Smooth muscle cell (in vitro differentiated cells): ENCODE measurements at regions not wholly inside any gene's neighbourhood (a gene's known extent, or its start where the extent isn't known, plus 50 kb on each side); places are given as distances from the start of the nearest gene placed in this dataset.
"Not testable (repeated sequence)": the region's sequence is repeated elsewhere in the genome, so short reads cannot be mapped to it uniquely, and the experiment has no call there.

Experiments used
- DNase-seq: peaks from one replicate; lab custom pipeline; 2025; ENCODE audit not compliant: unreplicated experiment; lab: John Stamatoyannopoulos, UW
- H2AFZ ChIP-seq: fragments of 200-600 bp; sonication (generic); 2 replicates; pipeline ENCODE4 v1.6.0; 2016; ENCODE audit warnings: antibody characterized with exemption, low read depth, mild to moderate bottlenecking
- H3F3A ChIP-seq: fragments of 200-600 bp; sonication (generic); 2 replicates; pipeline ENCODE4 v1.6.0; 2017; ENCODE audit warnings: antibody characterized with exemption, low read depth
- H3K27ac ChIP-seq: fragments of 200-600 bp; sonication (generic); 2 replicates; pipeline ENCODE4 v1.5.1; 2016; ENCODE audit warnings: low read depth, mild to moderate bottlenecking
- H3K27me3 ChIP-seq: fragments of 200-600 bp; sonication (generic); 2 replicates; pipeline ENCODE4 v1.6.1; 2016; ENCODE audit warnings: low read depth, mild to moderate bottlenecking
- H3K36me3 ChIP-seq: fragments of 200-600 bp; sonication (generic); 2 replicates; pipeline ENCODE4 v1.5.1; 2016; ENCODE audit warnings: low read depth
- H3K4me1 ChIP-seq: fragments of 200-600 bp; sonication (generic); 2 replicates; pipeline ENCODE4 v1.5.1; 2016; ENCODE audit warnings: low read depth
- H3K4me2 ChIP-seq: fragments of 200-600 bp; sonication (generic); 2 replicates; pipeline ENCODE4 v1.6.0; 2016; ENCODE audit warnings: mild to moderate bottlenecking
- H3K4me3 ChIP-seq: fragments of 200-600 bp; sonication (generic); 2 replicates; pipeline ENCODE4 v1.5.1; 2016; ENCODE audit warnings: mild to moderate bottlenecking
- H3K79me2 ChIP-seq: fragments of 200-600 bp; sonication (generic); 2 replicates; pipeline ENCODE4 v1.6.0; 2016; ENCODE audit warnings: low read depth, mild to moderate bottlenecking
- H3K9ac ChIP-seq: fragments of 200-600 bp; sonication (generic); 2 replicates; pipeline ENCODE4 v1.6.0; 2016; ENCODE audit warnings: low read depth
- H3K9me3 ChIP-seq: fragments of 200-600 bp; sonication (generic); replicated peaks from 2 replicates; pipeline ENCODE4 v1.5.1; 2016; ENCODE audit warnings: low read depth
- H4K20me1 ChIP-seq: fragments of 200-600 bp; sonication (generic); 2 replicates; pipeline ENCODE4 v1.6.0; 2016; ENCODE audit warnings: low read depth
- WGBS: methylation state at CpG from one replicate; pipeline ENCODE4 v1.1.7; 2016; ENCODE audit warnings: low lambda C conversion rate; 5-methylcytosine and 5-hydroxymethylcytosine counted together
- TF ChIP-seq, protein P1 (sequence below): fragments of 200-600 bp; sonication (generic); IDR thresholded peaks from 2 replicates; pipeline ENCODE4 v1.5.1; 2017; ENCODE audit warnings: borderline replicate concordance, mild to moderate bottlenecking, antibody characterized with exemption; ENCODE audit not compliant: insufficient read depth, poor library complexity, severe bottlenecking

GRCh38 chr16:61128545-61129323 is 907.5 kb downstream of the CDH8 start:
- H3K36me3 ChIP-seq, result no peaks in the 10 kb centered on the region
- no peak overlapping the region for H2AFZ ChIP-seq
- no peak overlapping the region for H3K9ac ChIP-seq
- H3K4me1 ChIP-seq, result no peaks in the 10 kb centered on the region
- no peak for DNase-seq
- H3K27ac ChIP-seq, result no peak overlapping the region
- H3F3A ChIP-seq, result no peaks in the 10 kb centered on the region
- whole genome bisulfite sequencing, result 89% methylated on average over 34 of the region's 54 CpGs
- H3K9me3 ChIP-seq, result no peaks in the 10 kb centered on the region
- H4K20me1 ChIP-seq, result no peaks in the 10 kb centered on the region
- H3K79me2 ChIP-seq, result no peaks in the 10 kb centered on the region
- TF ChIP-seq, protein P1, sequence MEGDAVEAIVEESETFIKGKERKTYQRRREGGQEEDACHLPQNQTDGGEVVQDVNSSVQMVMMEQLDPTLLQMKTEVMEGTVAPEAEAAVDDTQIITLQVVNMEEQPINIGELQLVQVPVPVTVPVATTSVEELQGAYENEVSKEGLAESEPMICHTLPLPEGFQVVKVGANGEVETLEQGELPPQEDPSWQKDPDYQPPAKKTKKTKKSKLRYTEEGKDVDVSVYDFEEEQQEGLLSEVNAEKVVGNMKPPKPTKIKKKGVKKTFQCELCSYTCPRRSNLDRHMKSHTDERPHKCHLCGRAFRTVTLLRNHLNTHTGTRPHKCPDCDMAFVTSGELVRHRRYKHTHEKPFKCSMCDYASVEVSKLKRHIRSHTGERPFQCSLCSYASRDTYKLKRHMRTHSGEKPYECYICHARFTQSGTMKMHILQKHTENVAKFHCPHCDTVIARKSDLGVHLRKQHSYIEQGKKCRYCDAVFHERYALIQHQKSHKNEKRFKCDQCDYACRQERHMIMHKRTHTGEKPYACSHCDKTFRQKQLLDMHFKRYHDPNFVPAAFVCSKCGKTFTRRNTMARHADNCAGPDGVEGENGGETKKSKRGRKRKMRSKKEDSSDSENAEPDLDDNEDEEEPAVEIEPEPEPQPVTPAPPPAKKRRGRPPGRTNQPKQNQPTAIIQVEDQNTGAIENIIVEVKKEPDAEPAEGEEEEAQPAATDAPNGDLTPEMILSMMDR, result no peak
- no peak overlapping the region for H3K4me2 ChIP-seq
- no peak overlapping the region for H3K4me3 ChIP-seq
- H3K27me3 ChIP-seq, result no peaks in the 10 kb centered on the region

DNA sequence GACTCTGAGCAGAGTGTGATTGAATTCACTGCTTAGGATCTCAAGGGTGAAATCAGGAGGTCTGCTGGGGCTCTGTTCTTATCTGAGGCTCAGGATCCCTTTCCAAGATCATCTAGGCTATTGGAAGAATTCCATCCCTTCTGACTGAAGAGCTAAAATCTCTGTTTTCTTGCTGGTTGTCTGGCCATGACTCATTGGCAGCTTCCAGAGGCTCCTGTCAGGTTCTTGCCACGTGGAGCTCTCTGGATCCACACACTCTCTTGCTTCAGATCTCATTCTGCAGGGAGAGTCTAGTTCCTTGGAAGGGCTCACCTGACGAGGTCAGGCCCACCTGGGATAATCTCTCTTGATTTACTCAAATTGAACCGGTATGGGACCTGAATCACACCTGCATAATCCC is 930.7 kb downstream of the CDH8 start:
- H3F3A ChIP-seq, result no peaks in the 10 kb centered on the region
- no peaks in the 10 kb centered on the region for H3K4me1 ChIP-seq
- H3K27ac ChIP-seq, result no peak overlapping the region
- no peak overlapping the region for H3K9ac ChIP-seq
- no peak for DNase-seq
- H3K4me2 ChIP-seq, result no peak overlapping the region
- H3K79me2 ChIP-seq, result no peaks in the 10 kb centered on the region
- 69% methylated on average over 3 of the region's 3 CpGs for WGBS
- TF ChIP-seq, protein P1, result no peak
- H3K27me3 ChIP-seq, result no peaks in the 10 kb centered on the region
- H2AFZ ChIP-seq, result no peak overlapping the region
- no peak overlapping the region for H3K4me3 ChIP-seq
- no peaks in the 10 kb centered on the region for H3K36me3 ChIP-seq
- H3K9me3 ChIP-seq, result no peaks in the 10 kb centered on the region
- H4K20me1 ChIP-seq, result no peaks in the 10 kb centered on the region

- Histone ChIP-seq H3K27ac (no peak overlapping the region), H4K20me1 (no peaks in the 10 kb centered on the region), H3F3A (no peaks in the 10 kb centered on the region), H2AFZ (no peak overlapping the region), H3K4me3 (no peak overlapping the region), H3K79me2 (no peaks in the 10 kb centered on the region), H3K9me3 (no peaks in the 10 kb centered on the region), H3K4me2 (no peak overlapping the region), H3K27me3 (no peaks in the 10 kb centered on the region), H3K9ac (no peak overlapping the region), H3K4me1 (no peaks in the 10 kb centered on the region), H3K36me3 (no peaks in the 10 kb centered on the region)
- WGBS, result 83% methylated on average over 2 of the region's 2 CpGs
- TF ChIP-seq, protein P1, result no peak
- DNase-seq, result no peak
Measured at GRCh38 chr16:61098505-61098904, 937.7 kb downstream of the CDH8 start.

GRCh38 chr16:61091300-61091699 is 944.9 kb downstream of the CDH8 start:
- not testable (repeated sequence) for H3K9ac ChIP-seq, DNase-seq
- 88% methylated on average over 7 of the region's 7 CpGs for WGBS

More at GRCh38 chr16:61091300-61091699, 944.9 kb downstream of the CDH8 start:
- not testable (repeated sequence) for H3K4me2 ChIP-seq, H3K36me3 ChIP-seq, H2AFZ ChIP-seq, H3F3A ChIP-seq, H3K4me1 ChIP-seq, H3K27me3 ChIP-seq, H3K27ac ChIP-seq, H3K9me3 ChIP-seq, H3K4me3 ChIP-seq, H3K79me2 ChIP-seq, H4K20me1 ChIP-seq
